ENCODE measurements at regions not wholly inside any gene's neighbourhood (a gene's known extent, or its start where the extent isn't known, plus 50 kb on each side); places are given as distances from the start of the nearest gene placed in this dataset.

DNA sequence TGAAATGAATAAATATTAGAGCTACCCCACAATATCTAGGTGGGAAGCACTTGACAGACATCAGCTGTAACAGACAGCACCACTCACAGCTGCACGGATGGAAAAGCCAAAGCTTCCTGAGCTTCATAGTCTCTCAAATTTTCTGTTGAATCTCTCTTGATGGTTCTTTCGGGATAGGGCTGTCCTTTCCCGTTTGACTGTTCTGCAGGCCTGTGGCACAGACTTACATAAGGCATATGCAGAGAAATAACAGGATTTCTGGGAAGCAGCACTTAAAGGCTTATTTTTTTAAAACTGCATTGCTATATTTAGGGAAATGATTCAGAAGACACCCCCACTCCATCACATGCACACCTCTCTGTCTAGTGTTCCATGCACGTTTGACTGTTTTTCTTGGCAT, 77.5 kb downstream of the ZNF648 start:
- no peak for TF ChIP-seq POLR2A (IDR thresholded peaks at IDR 0.05; ENCODE audit: low read depth, low read length)
- no peak for TF ChIP-seq POLR2AphosphoS5 (IDR thresholded peaks at IDR 0.05; ENCODE audit: low read depth, low read length)
- no peak for TF ChIP-seq TAF1 (IDR thresholded peaks at IDR 0.05; ENCODE audit: borderline replicate concordance, low read depth, low read length)
